ENCODE measurements at regions not wholly inside any gene's neighbourhood (a gene's known extent, or its start where the extent isn't known, plus 50 kb on each side); places are given as distances from the start of the nearest gene placed in this dataset.
"Not testable (repeated sequence)": the region's sequence is repeated elsewhere in the genome, so short reads cannot be mapped to it uniquely, and the experiment has no call there.

DNA sequence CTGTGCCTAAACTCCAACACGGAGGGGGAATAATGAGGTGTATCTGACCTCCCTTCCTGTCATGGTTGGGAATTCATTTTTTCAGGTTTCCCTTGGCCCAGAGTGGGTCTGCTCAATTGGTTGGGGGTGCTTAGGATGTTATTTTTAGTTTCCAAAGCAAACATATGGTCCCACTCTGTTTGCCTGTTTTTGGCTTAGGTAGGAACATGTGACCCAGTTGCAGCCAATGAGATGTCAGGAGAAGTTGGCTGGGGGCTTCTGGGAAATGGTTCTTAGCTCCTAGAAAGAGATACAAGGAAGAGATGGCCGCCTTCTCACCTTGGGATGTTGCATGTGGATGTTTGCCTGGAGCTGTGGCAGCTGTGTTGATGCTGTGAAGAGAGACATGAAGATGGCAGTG lies 147.9 kb upstream of the RFLNA start:
- DNase-seq (ENCODE audit: low read depth, low spot score), result no peak
- in situ Hi-C loops (cut with HindIII; ENCODE audit: low pct_unique_long_range_greater_than_20kb, low sequenced_read_pairs), result no loop called here

DNA sequence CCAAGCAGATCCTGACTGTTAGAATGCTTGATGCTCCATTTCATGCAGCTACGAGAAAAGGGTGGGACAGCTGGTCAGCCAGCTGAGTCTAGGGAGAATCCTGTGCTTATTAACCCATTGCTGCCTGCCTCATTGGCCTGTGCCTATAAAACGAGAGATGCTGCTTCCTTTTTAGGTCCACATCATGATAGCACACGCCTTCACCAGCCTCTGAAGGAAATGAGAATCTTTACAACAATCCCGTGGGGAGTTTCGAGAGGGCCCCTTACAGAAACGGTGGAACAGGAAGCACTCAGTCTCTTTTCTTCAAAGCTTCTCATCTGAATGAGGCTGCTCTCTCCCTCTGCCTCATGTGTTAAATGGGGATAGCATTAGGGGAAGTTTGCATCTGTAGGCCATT lies 147.3 kb upstream of the RFLNA start:
- no peak for DNase-seq (ENCODE audit: low read depth, low spot score)
- in situ Hi-C loops (cut with HindIII; ENCODE audit: low pct_unique_long_range_greater_than_20kb, low sequenced_read_pairs), result no loop called here

DNA sequence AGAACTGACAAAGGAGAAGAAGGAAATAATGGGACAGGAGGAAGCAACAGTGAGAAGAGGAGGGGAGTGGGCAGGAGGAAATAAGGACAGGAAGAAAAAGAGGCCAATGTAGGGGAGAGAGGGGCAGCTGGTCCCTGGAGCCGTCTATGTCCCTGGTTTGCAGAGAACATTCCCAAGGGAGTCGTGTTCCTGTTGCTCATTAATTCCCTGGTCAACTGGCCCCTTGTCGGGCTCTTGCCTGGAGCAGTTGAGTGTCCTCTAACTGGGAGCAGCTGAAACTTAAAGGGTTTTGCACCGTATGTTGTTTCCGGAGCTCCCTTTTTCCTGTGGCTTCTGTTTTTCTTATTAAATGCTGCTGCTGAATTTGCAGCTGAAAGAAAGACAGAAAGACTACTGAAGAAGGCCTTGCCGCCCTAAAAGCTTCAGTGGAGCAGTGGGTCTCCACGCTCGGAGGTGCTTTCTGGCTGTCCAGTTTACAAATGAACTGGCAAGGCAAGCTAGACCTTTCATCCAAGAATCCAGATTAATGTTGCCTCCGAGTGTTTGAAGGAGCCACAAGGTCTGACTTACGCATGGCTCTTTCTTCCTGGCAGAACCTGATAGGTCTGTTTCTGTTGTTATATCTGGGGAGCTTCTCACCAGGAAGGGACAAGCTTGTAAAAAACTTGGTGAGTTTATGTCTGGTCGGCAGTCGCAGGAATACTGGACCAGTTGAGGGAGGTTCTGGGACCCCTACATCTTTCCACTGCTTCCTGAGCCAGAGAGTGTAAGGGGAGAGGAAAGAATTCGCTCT lies 146.2 kb upstream of the RFLNA start:
- DNase-seq (ENCODE audit: low read depth, low spot score), result no peak
- in situ Hi-C loops (cut with HindIII; ENCODE audit: low pct_unique_long_range_greater_than_20kb, low sequenced_read_pairs), result no loop called here

DNA sequence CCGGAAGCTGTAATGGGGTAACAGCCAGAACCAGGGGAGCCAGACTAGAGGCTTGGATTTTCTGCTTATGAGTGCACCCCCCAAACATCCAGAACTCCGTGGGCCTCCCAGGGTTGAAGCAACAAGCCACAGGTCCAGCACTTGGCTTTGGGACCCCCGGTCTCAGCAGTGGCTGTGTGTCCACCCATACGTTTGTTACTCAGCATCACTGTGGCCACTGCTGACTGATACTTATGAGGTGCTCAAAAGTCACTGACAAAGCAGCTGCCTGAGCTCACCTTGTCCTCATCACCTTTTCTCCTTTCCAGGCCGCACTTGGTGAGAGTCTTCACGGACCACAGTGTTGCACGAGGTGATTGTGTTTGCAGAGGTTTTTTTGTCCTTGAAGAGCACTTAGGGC lies 145.6 kb upstream of the RFLNA start:
- no peak for DNase-seq (ENCODE audit: low read depth, low spot score)
- in situ Hi-C loops (cut with HindIII; ENCODE audit: low pct_unique_long_range_greater_than_20kb, low sequenced_read_pairs), result no loop called here

DNA sequence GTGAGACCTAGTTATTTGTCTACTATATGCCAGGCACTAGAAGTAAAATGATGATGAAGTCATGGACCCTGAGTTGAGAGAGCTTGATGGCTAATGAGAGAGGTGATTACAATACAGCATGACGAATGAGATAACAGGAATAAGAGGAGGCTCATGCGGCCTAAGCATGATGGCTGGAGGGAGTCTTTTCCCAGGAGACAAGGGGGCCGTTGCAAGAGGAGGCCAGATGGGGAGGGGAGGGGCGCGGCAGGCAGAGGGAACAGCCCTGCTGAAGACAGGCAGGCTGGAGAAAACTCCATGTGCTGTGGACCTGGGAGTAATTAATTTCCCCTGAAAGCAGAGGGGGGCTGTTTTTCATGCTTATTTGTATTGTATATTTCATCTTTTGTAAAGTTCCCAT lies 144.7 kb upstream of the RFLNA start:
- in situ Hi-C loops (cut with HindIII; ENCODE audit: low pct_unique_long_range_greater_than_20kb, low sequenced_read_pairs), result no loop called here
- no peak for DNase-seq (ENCODE audit: low read depth, low spot score)

DNA sequence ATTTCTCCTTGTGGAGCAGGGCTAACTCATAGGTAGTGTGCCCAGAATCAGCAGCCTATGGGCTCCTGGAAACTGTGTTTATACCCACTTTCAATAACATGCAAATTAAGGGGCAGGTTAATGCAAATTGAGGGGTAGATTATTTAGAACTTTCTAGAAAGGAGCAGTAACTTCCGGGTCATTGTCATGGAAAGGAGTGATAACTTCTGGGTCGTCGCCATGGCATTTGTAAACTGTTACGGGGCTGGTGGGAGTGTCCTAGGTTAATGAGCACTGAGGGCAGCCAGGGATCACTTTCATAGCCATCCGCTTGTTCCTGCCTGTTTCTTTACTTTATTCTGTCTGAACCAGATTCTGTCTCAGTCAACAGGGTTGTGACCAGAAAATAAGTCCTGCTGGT lies 143.3 kb upstream of the RFLNA start:
- in situ Hi-C loops (cut with HindIII; ENCODE audit: low pct_unique_long_range_greater_than_20kb, low sequenced_read_pairs), result no loop called here
- DNase-seq (ENCODE audit: low read depth, low spot score), result no peak

DNA sequence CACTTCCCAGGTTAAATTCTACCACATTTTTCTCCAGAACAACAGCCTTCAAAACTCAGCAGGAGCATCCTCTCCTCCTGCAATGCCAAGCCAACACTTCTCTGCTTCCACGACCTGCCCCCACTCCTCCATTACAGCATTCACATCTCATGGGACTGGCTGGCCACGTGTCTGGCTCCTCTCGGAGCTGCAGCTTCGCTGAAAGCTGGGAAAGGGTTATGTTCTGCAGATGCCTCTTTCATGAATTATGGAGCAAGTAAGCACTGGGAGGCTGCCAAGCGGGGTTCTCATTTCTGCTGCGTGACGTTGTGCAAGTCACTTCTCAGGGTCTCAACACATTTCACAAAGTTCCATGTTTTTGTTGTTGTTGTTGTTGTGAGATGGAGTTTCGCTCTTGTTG lies 142.2 kb upstream of the RFLNA start:
- DNase-seq (ENCODE audit: low read depth, low spot score), result no peak
- in situ Hi-C loops (cut with HindIII; ENCODE audit: low pct_unique_long_range_greater_than_20kb, low sequenced_read_pairs), result no loop called here

DNA sequence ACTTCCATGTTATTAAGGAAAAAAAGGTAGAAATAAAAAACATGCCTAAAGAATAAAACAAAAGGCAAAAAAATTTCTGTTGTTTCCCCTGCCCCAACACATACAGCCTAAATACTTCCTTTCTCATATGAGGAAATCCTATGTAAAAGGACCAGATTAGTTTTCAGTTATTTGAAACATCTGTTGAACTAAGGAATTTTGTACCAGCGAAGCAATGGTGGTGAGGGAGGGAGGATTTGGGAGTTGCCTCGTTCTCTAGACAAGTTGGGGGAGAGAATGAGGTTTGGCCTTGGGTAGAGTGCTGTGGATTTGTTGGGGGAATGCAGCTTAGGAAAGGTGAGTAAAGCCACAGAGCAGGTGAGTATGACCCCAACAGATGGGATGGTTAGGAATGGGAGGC lies 141.5 kb upstream of the RFLNA start:
- DNase-seq (ENCODE audit: low read depth, low spot score), result no peak
- in situ Hi-C loops (cut with HindIII; ENCODE audit: low pct_unique_long_range_greater_than_20kb, low sequenced_read_pairs), result no loop called here

DNA sequence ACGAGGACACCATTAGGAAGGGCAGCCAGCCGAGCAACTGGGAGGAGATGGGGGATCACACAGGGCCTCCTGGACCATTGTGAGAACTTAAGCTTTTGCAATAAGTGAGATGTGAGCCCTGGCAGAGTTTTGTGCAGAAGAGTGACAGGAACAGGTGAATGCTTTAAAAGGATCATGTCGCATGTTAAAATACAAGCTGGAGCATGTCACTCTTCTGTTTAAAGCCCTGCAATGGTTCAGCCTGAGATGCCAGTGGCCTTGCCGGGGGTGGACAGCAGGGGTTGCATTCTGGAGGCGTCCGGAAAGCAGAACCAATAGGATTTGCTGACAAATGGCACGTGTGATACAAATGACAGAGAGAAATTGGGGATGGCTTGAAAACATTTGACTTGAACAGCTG lies 137.5 kb upstream of the RFLNA start:
- DNase-seq (ENCODE audit: low read depth, low spot score), result no peak
- in situ Hi-C loops (cut with HindIII; ENCODE audit: low pct_unique_long_range_greater_than_20kb, low sequenced_read_pairs), result no loop called here

DNA sequence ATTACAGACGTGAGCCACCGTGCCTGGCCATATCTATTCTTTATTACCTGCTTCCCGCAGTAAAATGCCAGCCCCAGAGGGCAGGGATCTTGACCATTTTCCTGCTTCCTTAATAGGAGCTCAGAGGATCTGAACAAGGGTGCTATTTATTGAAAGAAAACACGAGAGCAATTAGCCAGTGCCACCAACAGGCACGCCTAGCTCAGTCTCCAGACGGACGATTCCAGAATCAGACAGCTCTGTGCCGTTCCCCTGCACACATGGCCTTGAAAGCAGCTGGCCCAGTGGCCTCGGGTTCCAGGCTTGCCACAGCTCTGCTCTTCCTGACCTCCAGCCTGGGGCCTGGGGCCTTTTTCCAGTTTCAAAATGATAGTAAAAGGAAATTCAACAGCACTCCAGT lies 135.2 kb upstream of the RFLNA start:
- in situ Hi-C loops (cut with HindIII; ENCODE audit: low pct_unique_long_range_greater_than_20kb, low sequenced_read_pairs), result no loop called here

DNA sequence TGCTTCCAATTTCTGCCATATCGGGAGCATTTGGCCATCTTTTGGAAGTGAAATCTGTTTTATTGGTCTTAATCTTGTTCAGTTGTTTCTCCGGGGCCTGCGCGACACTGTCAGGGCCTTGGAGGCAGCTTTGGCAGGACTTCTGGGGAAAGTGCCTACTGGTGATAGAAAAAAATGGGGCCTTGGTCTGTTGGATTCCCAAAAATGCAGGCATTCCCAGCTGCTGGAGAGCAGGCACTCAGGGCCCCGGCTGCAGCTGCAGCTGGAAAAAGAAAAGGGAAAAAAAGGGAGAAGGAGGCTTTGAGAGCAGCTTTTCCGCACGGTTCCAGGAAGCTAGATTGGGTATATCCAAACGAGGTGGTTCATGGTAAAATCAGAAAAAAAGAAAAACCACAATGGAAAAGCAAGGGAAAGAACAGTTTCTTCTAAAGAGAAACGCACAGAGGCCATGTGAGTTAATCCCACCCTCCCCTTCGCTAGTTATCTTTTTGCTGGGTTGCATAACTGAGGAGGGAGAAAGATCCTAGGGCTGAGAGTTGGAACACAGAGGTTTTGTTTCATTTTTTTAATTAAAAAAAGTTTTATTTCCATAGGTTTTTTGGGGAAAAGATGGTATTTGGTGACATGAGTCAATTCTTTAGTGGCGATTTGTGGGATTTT lies 134.7 kb upstream of the RFLNA start:
- DNase-seq (ENCODE audit: low read depth, low spot score), result no peak
- in situ Hi-C loops (cut with HindIII; ENCODE audit: low pct_unique_long_range_greater_than_20kb, low sequenced_read_pairs), result no loop called here

More for the DNA sequence above, 135.2 kb upstream of the RFLNA start:
- peak; percentile 32 for DNase-seq (ENCODE audit: low read depth, low spot score)

DNA sequence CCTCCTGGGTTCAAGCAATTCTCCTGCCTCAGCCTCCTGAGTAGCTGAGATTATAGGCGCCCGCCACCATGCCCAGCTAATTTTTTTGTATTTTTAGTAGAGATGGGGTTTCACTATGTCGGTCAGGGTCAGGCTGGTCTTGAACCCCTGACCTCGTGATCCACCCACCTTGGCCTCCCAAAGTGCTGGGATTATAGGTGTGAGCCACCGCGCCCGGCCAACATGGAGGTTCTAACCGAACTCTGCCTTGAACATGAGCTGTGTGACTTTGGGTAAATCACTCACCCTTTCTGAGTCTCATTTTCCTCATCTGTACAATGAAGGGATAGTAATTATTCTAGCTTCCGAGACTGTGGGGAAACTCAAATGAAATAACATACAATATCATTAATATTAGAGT lies 133.5 kb upstream of the RFLNA start:
- in situ Hi-C loops (cut with HindIII; ENCODE audit: low pct_unique_long_range_greater_than_20kb, low sequenced_read_pairs); DNase-seq (ENCODE audit: low read depth, low spot score): not testable (repeated sequence)

DNA sequence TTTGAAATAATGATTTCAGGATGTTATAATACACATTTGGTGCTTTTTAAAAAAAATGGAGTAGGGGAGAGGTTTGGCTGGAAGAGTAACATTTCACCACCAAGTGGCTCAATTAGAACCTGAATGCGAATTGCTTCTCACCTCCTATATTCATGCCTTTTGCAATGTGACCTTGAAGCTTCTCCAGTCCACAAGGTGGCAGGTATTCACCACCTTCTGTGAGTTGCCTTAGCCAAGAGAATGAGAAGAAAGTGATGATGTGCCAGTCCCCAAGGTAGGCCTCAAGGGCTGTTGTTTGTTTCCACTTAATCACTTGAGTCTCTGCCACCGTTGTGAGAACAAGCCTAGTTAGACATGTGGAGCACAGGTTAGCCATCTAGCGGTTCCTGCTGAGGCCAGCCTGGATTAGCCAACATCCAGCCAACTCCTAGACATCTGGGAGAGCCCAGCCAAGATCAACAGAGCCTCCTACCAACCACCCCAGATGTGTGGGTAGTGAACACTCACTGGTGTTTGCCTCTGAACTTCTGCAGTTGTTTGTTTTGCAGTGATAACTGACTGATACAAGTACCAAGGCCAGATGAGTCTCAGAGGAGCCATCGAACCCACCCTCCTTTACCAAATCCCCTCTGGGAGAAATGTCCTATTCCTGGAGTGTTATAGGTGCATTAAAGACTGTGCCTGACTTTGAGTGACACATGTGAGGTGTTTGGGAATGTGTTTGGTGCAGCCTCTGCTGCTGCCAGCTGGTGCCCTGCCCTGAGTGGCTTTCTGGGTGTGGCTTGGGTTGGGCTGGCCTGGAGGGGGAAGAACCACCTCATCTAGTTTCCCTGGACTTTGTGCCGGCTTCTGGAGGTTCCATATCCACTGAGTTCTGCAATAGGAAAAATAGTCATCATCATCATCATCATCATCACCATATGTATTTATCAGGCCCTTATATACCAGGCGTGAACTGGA lies 132.5 kb upstream of the RFLNA start:
- DNase-seq (ENCODE audit: low read depth, low spot score), result no peak
- in situ Hi-C loops (cut with HindIII; ENCODE audit: low pct_unique_long_range_greater_than_20kb, low sequenced_read_pairs), result no loop called here

DNA sequence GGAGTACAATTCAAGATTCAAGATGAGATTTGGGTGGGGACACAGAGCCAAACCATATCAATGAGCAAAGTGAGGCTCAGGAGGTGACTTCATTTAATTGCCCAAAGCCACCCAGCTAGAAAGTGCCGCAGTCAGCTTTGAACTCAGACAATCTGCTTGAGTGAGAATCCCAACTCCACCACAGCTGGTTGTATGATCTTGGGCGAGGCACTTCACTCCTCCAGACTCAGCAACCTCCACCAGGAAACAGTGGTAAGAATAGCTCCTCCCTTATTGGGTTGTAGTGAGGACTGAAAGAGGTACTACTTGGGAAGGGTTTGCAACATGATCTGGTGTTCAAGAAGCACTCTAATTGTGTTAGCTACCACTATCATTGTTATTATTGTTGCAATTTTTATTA lies 129.2 kb upstream of the RFLNA start:
- in situ Hi-C loops (cut with HindIII; ENCODE audit: low pct_unique_long_range_greater_than_20kb, low sequenced_read_pairs), result no loop called here
- DNase-seq (ENCODE audit: low read depth, low spot score), result no peak

DNA sequence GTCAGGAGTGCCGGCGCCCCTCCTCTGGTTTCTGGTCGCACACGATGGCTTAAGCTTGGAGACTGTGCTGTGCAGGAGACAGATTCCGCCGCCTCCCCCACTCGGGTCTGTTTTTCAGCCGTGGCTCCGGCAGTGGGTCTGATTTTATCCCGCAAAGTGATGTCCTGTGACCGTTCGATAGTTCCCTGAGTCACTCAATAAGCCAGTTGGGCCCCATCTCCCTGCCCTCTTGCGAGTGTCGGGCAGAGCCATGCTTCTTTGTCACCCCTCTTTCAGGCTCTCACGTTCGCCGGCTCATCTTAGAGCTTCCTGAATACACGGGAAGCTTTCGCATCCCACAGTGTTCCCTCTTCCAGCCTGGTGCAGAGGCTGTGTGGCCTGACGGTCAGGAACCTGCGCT lies 127.8 kb upstream of the RFLNA start:
- in situ Hi-C loops (cut with HindIII; ENCODE audit: low pct_unique_long_range_greater_than_20kb, low sequenced_read_pairs), result no loop called here

DNA sequence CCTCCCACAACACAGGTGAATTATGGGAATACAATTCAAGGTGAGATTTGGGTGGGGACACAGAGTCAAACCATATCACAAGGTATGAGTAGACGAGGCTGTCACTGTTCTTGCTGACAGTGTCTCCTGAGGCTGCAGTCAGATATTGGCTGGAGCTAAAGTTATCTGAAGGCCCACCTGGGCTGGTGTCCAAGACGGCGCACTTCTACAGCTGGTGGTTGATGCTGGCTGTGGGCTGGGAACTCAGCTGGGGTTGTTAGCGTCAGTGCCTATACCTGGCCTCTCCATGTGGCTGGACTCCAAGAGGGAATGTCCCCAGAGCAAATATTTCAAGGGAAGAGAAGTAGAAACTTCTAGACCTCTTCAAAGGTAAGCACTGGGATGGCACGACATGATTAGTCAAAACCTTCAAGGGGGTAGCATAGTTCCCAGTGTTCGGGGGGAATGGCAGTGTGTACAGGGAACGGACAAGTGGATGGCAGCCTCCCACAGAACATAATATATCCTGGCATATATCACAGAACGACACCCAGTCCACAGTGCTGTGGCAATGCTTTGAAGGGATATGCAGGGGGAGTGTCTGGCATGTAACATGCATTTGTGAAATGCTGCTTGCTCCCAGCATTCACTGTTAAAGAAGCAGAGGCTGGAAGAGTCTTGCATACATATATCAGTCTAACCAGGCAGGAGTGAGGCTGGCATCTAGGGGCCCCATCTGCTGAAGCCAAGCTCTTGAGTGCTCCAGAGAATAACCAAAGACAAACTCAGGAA lies 126.7 kb upstream of the RFLNA start:
- no peak for DNase-seq (ENCODE audit: low read depth, low spot score)

More for the DNA sequence above, 127.8 kb upstream of the RFLNA start:
- DNase-seq (ENCODE audit: low read depth, low spot score), result no peak

DNA sequence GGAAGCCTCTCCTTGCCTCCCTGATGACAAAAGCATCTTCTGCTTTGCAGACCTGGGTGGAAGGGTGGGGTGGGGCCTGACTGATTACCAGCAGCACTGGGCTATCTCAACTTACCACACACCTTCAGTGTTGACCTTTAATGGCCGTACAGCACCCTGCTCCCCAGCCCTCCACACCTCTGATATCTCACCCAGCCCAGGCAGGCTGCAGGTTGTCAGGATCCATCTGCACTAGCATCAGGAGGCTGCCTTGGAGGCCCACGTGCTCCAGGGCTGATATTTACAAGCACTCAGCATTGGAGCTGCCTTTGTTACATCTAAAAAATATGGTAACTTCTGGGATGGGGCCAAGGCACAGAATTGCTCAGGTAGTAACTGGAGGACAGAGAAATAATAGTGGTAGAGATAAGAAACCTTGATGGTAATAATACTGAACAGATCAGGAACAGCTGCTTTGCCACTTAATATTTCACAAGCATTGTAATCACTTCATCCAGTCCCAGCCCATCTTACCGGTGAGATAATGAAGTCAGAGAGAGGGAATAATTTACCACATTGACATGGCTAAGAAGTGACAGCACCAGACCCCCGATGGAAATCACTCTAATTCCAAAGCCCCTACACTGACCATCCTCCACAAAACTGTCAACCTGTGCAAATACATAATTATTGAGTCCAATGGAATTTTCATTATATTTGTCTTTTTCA lies 125.2 kb upstream of the RFLNA start:
- in situ Hi-C loops (cut with HindIII; ENCODE audit: low pct_unique_long_range_greater_than_20kb, low sequenced_read_pairs), result no loop called here
- DNase-seq (ENCODE audit: low read depth, low spot score), result no peak

More for the DNA sequence above, 126.7 kb upstream of the RFLNA start:
- in situ Hi-C loops (cut with HindIII; ENCODE audit: low pct_unique_long_range_greater_than_20kb, low sequenced_read_pairs), result no loop called here
